ENCODE measurements at regions not wholly inside any gene's neighbourhood (a gene's known extent, or its start where the extent isn't known, plus 50 kb on each side); places are given as distances from the start of the nearest gene placed in this dataset.

DNA sequence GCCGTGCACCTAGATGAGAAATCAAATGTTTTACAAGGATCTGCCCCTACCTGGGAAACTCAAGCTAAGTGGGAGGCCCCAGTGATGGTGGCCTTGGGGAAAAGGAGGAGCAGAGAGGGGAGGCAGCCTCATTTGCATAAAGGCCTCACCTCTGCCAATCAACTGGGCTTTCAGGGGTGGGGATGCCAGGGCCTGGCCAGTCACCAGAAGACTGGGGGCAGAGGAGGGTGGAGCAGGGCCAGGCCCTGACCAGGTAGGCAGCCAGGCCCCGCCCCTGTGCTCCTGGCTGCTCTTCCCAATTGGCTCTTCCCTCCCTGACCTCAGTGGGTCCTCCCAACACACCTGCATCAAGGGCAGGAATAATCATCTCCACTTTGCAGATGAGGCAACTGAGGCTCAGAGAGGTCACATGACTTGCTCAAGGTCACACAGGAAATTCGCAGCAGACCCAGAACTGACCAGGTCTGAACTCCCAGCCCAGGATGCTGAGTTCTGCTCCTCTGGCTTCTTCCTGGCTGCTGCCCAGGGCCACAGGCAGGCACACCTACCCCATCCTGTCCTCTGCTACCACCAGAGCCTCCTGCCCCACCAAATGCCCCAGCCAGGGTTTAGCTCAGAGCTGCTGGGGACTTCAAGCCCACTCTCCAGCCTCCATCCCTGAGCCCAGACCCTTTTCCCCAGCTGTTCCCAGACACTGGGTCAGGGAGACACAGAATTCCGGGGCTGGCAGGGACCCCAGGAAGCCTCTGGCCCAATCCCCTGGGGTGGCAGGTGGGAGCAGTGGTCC is 677.9 kb downstream of the MATN1 start:
- TF ChIP-seq, protein P1, sequence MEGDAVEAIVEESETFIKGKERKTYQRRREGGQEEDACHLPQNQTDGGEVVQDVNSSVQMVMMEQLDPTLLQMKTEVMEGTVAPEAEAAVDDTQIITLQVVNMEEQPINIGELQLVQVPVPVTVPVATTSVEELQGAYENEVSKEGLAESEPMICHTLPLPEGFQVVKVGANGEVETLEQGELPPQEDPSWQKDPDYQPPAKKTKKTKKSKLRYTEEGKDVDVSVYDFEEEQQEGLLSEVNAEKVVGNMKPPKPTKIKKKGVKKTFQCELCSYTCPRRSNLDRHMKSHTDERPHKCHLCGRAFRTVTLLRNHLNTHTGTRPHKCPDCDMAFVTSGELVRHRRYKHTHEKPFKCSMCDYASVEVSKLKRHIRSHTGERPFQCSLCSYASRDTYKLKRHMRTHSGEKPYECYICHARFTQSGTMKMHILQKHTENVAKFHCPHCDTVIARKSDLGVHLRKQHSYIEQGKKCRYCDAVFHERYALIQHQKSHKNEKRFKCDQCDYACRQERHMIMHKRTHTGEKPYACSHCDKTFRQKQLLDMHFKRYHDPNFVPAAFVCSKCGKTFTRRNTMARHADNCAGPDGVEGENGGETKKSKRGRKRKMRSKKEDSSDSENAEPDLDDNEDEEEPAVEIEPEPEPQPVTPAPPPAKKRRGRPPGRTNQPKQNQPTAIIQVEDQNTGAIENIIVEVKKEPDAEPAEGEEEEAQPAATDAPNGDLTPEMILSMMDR (conservative IDR thresholded peaks at IDR 0.05; ENCODE audit: low read length), result no peak
- no peak for TF ChIP-seq EZH2phosphoT487 (IDR thresholded peaks at IDR 0.05; ENCODE audit: borderline replicate concordance)
